ENCODE measurements at regions not wholly inside any gene's neighbourhood (a gene's known extent, or its start where the extent isn't known, plus 50 kb on each side); places are given as distances from the start of the nearest gene placed in this dataset.
"Not testable (repeated sequence)": the region's sequence is repeated elsewhere in the genome, so short reads cannot be mapped to it uniquely, and the experiment has no call there.

DNA sequence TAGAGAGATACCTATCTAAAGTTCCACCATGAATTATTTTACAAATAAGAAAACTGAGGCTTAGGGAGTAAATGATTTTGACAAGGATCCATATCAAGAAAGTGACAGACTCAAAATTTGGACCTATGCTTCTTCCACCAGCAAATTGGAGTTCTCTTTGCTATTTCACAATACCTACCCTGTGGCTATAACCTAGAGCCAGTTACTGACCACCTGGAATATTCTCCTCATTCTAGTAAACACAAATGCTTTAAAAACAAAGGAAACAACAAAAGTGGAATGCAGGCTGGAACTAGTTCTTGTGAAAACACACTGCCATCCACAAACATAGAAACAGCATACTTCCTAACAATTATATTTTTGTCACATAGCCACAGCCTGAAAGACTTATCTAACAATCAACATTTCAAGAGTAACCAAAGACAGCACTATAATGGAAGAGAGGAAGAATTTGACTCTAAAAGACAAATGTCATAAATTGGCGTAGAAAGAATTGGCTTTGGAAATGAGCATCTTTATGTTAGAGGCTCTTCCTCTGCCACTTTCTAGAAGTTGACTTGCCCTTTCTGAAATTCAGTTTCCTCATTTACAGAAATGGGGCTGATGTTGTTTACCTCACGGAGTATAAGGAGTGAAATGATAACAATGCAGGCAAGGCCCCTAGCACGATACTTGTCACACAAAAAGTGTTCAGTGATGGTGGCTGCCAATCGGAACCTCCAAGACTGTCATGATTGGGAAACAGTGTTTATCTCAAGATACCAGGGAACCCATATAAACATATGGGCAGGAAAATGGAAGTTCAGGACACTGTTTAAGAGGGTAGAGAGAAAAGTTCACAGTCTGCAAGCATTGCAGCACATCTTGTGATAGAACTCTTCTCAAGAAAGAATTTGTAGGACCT is 138.6 kb upstream of the LGR5 start:
- intact Hi-C loops (cut with DNase I) = no loop called here
- no peak for DNase-seq

DNA sequence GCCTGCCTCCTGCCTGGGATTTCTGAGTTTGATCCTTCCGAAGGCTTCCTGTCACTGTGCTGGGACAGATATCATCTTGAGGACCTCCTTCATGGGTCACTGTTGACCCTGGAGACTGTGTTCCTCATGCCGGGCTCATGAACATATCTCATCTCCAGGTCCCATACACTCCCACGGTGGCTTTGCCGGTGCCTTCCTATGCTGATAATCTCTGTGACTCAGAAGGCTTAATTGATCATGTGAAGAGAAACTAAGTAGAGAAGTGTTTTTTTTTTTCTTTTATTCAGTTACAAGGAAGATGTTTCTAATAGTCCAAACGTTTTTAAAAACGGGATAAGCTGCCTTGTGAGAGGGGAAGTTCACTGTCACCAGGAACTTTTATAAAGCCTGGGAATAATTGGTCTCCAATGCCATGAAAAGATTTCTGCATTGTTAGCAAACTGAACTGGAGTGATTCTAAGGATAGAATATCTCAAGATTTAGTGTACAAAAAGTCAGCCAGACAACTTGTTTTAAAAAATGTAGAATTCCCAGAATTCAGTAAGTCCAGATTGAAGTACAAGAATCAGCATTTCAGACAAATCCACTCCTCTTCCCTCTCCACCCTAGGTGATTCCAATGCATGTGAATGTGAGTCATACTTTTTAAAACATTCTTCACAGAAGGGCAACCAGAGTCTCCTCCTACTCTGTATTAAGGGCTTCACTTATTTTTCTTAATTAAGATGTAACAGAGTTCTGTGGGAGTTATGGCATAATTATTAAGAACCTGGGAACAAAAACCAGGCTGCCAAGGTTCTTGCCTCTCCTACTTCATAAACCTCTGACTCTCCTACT is 139.8 kb upstream of the LGR5 start:
- intact Hi-C loops (cut with DNase I) = no loop called here
- DNase-seq = peak in 5 of 42 donors; percentile 9 to 39 (median 16)

DNA sequence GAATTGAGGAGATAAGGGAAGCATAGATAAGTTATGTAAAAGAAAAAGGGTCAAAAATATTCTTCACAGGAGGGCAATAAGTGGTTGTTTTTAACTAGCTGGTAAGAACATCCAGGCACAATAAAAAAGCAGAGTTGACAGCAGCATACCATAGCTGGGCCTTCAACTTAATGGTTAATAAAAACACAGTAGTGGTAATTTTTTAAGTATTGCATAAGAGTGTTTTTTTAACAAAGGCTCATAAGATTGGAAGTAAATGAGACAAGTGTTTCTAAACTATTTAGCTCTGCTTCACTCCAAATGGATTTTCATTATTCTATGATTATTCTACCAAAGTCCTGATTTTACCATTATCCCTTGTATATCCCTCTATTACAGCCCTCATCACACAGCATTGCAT is 140.1 kb upstream of the TSPAN8 start:
- intact Hi-C loops (cut with DNase I) = no loop called here
- no peak for DNase-seq

DNA sequence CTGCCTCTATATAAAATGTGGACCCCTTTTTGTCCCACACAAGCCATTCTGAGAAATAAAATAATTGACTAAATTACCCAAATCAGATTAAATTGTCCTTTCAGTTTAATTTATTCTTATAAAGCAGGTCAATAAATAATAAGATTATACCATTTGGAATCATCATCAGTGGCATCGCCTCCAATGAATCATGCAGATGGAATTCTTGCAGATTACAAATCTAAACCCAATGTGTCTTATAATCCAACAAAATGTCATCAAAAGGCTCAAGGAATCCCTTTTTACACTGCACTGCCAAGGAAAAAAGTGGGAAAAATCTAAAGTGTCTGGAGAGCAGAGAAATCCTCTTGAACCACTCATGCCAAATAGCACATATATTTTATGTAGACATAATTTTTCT is 138.2 kb upstream of the TSPAN8 start:
- intact Hi-C loops (cut with DNase I) = no loop called here
- no peak for DNase-seq

DNA sequence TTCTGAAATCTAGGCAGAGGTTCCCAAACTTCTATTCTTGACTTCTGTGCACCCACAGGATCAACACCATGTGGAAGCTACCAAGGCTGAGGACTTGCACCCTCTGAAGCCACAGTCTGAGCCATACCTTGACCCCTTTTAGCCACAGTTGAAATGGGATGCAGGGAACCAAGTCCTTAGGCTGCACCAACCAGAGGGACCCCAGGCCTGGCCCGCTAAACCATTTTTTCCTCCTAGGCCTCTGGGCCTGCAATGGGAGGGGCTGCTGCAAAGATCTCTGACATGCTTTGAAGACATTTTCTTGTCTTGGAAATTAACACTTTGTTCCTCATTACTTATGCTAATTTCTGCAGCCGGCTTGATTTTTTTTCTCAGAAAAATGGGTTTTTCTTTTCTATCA is 133.9 kb upstream of the TSPAN8 start:
- DNase-seq = no peak
- intact Hi-C loops (cut with DNase I) = no loop called here

DNA sequence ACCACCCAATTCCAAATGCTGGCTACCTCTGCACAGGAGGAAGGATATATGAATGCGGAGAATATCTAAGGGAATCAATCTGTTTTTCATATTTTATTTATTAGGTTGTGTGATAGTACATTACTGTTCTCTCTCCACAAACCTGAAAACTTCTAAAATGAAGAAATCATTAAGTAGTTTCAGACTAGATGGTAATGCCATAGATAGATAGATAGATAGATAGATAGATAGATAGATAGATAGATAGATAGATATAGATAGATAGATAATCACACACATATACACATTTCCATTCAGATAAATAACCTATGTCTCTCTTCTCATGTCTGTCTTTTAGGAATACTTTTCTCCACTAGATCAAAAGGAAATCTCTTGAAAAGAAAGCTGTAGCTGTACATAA is 126.1 kb upstream of the TSPAN8 start:
- intact Hi-C loops (cut with DNase I) = no loop called here
- DNase-seq = no peak

DNA sequence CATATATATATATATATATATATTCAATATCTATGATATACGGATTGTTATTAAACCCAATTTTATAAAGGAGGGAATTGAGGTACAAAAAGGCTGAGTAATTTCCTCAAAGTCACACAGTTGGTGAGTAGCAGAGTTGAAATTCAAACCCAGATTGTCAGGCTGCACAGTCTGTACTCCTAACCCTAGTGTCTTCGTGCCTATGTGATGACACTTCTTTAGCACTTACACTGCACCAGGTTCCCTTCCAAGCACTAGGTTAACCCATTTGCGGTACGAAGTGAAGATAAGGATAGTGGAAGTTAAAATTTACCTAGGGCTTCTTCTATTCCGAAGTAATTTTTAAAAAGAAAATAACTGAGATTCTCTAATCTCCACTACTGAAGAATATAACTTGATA is 125.1 kb upstream of the TSPAN8 start:
- no peak for DNase-seq
- intact Hi-C loops (cut with DNase I) = no loop called here

DNA sequence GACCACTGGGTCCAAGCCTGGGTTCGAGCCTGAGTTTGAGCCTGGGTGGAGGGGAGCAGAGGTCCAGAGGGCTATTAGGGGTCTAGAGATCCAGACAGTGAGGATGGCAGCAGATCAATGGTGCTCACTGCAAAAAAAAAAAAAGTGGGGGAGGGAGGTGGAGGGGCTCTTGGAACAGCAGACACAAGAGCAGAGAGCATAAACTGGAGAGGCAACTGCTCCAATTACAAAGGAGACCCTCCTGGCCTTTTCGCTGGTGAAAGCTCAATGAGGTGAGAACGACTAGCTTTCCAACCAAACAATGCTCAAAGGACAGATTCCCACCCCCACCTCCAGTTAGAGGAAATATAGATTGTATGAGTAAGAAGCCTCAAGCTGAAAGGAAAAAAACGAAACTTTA is 124.2 kb upstream of the TSPAN8 start:
- DNase-seq = no peak
- intact Hi-C loops (cut with DNase I) = no loop called here

DNA sequence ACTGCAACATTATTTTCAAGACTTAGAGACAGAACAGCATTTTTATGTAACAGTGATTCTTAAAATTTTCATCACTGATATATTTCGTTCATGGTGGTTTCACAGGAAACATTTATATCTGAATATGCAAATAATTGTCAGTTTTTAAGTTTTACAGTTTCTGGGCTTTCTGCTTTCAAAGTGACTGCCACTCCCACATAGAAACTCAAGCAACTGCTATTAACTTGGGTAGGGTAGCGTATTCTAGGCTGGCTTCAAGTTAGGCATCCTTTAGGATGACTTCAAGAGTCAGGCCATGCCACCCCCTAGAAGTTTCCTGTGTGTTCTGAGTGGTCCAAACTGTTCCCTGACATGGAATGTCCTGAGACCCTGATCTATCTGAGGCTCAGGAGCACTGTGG is 123.6 kb upstream of the TSPAN8 start:
- intact Hi-C loops (cut with DNase I) = no loop called here
- DNase-seq = no peak

DNA sequence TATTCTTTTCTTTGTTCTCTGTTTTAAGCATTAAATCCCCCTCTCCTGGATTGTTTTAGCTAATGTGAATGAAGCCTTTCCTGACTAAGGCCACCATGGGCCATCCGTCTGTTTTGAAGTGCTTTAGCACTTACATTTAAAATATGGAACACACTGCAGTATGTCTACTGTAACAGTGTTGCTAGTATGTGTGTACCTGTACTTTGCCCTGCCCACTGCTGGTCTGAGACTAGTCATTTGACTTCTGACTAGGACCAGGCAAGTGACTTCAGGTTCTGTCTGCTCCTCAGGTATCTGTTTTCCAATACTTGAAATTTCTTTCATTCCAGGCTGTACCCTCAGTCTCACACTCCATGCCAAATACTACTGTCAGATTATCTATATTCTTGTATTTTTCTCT is 120.1 kb upstream of the TSPAN8 start:
- intact Hi-C loops (cut with DNase I) = no loop called here
- no peak for DNase-seq

DNA sequence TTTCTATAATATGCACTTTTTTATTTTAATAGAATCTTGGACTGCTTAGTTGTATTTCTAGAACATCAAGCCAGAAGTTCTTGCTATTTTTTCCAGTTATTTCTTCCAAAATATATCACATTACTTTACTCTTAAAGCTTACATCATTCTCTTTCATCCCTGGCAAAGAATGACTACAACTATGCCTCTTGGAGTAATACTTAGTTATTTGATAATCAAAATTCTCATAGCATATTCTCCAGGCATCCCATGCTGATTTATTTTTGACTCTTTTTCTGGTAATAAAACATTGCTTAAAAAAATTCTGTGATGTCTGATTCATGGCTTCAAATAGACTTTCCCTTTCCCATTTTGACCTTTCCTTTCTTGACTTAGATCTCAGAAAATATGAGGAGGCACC is 118.7 kb upstream of the TSPAN8 start:
- intact Hi-C loops (cut with DNase I) = no loop called here
- DNase-seq = no peak

DNA sequence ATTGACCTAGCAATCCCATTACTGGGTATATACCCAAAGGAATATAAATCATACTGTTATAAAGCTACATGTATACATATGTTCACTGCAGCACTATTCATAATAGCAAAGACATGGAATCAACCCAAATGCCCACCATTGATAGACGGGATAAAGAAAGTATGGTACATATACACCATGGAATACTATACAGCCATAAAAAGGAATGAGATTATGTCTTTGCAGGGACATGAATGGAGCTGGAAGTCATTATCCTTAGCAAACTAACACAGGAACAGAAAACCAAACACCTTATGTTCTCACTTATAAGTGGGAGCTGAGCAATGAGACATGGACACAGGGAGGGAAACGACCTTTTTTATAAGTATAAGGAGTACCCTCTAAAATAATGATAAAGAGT is 113.0 kb upstream of the TSPAN8 start:
- intact Hi-C loops (cut with DNase I); DNase-seq: not testable (repeated sequence)

DNA sequence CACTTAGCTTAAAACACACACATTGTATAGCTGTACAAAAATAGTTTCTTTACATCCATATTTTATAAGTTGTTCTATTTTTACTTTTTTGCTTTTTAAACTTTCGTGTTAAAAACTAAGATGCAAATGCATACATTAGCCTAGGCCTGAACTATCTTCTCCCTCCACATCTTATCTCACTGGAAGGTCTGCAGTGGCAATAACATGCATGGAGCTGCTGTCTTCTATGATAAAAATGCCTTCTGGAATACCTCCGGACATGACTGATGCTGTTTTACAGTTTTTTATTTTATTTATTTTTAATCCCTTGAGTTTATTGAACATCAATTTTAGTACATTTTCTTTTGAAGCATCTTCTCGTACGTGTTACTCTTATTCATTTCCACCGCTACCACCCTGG is 112.3 kb upstream of the TSPAN8 start:
- DNase-seq = no peak
- intact Hi-C loops (cut with DNase I) = no loop called here

DNA sequence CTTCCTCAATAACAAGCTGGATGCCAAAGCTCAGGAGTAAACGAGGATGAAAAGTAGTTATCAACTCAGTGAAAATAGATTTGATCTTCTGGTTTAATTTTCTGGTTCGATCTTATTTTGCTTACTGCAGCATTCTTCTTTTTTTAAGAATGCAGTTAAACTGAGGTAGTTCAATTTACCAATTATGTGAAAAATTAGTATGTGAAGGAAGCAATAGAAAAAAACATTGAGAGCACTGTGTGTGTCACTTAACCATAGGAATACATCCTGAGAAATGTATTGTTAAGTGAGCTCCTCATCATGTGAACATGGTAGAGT is 111.4 kb upstream of the TSPAN8 start:
- DNase-seq = no peak
- intact Hi-C loops (cut with DNase I) = no loop called here

DNA sequence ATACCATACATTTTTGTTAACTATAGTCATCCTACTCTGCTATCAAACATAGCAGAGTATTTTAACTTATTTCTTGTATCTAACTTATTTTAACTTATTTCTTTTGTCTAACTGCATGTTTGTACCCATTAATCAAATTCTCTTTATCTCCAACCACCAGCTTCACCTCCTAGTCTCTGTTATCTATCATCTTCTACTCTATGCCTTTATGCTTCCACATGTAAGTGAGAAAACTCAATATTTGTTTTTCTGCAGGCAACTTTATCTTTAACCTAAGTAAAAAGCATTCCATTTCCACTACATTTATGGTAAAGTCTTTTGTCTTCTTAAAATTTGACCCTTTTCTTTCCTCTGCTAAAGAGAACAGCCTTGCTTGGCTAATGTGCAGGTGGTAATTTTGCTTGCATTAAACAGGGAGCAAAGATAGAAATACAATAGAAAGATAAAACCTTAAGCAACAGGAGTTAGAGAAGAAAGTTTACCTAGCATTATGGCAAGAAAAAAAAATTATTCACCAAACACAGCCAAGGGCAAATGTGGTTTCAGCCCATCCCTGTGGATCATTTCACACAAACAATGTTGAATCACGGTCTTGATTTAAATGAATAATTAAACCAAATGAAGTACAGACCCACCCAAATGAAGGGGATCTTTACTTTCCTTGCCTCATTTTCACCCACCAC is 110.9 kb upstream of the TSPAN8 start:
- intact Hi-C loops (cut with DNase I) = no loop called here
- DNase-seq = no peak

DNA sequence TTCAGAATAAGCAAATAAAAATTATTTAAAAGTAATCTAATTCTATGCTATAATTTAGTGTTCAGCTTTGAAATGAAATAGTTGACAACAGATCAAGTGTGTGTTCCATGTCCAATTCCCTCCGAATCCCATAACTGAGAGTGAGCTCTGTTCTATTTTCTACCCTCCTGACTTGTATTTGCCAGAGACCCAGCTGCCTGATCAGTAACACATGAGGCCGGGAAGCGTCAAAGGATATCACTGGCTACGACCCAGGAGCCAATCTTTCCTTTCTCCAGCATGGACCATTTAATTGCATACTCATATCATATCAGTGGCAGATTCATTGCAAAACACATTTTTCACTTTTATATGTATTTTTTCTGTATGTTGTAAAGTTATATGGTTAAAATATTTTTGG is 108.8 kb upstream of the TSPAN8 start:
- DNase-seq = no peak
- intact Hi-C loops (cut with DNase I) = no loop called here

DNA sequence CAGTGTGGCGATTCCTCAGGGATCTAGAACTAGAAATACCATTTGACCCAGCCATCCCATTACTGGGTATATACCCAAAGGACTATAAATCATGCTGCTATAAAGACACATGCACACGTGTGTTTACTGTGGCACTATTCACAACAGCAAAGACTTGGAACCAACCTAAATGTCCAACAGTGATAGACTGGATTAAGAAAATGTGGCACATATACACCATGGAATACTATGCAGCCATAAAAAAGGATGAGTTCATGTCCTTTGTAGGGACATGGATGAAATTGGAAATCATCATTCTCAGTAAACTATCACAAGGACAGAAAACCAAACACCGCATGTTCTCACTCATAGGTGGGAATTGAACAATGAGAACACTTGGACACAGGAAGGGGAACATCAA is 107.9 kb upstream of the TSPAN8 start:
- intact Hi-C loops (cut with DNase I); DNase-seq: not testable (repeated sequence)

DNA sequence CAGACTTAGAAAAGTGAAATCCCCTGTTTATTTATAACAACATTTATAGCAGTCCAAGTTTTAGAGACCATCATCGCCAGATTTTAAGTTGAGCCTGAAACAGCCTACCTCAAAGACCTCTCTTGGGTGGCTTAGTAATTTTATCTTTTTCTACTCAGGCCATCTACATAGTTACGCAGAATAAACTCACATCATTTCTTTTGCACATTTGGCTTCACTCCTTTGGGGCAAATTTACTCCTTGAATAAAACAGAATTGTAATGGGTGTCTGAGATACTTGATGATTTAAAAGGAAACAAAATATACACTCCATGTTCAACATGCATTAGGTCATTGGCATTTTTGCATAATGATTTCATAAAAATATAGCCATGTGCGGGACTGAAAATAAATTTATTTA is 104.7 kb upstream of the TSPAN8 start:
- no peak for DNase-seq
- intact Hi-C loops (cut with DNase I) = no loop called here

DNA sequence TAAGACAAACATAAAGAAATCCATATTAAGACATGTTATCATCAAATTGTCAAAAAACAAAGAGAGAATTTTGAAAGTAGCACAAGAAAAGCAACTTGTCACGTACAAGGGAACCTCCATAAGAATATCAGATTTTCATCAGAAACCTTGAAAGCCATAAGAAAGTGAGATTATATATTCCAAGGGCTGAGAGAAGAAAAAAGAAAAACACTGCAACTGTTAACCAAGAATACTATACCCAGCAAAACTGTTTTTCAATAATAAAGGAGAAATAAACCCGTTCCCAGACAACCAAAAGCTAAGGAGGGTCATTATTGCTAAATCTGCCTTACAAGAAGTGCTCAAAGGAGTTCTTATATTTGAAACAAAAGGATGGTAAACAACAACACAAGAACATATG is 94.7 kb upstream of the TSPAN8 start:
- intact Hi-C loops (cut with DNase I) = no loop called here
- no peak for DNase-seq

DNA sequence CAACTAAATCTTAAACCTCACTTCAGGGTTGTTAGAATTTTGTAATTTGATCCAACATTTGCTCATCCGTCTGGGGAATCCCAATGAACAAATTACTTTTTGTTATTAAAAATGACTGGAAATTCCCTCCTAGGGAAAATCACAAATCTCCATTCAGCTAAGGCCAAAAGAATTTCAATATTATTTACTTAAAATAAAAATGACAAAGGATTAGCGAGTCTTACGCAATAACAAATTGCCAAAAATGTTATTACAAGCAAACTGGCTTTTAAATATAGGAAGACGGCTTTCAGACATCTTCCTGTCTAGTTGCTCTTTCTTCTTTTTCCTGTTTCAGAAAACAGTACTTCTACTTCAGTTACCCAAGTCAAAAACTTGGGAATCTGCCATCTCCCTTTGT is 92.4 kb upstream of the TSPAN8 start:
- intact Hi-C loops (cut with DNase I) = no loop called here
- no peak for DNase-seq
